Uterus (tissue), 3 donors: ENCODE measurements at regions not wholly inside any gene's neighbourhood (a gene's known extent, or its start where the extent isn't known, plus 50 kb on each side); places are given as distances from the start of the nearest gene placed in this dataset.

Source experiments
- DNase-seq, 2 donors: peaks; one replicate each; pipeline ENCODE4 v3.0.0-alpha.2; 2019 to 2020
- H3K27ac ChIP-seq, 2 donors: fragments of 200-600 bp; sonication (generic); 1 replicate in 1 of 2; 2 replicates in 1 of 2; pipeline ENCODE4 v1.5.1; 2016 to 2018
- H3K27me3 ChIP-seq, 2 donors: fragments of 200-600 bp; sonication (generic); one replicate each; pipeline ENCODE4 v1.5.1; 2018 to 2019; ENCODE audit warnings: control low read depth in 1 of 2
- H3K36me3 ChIP-seq, 2 donors: fragments of 200-600 bp; sonication (generic); one replicate each; pipeline ENCODE4 v1.5.1; 2019; ENCODE audit warnings: control low read depth in 1 of 2
- H3K4me1 ChIP-seq, 2 donors: fragments of 200-600 bp; sonication (generic); one replicate each; pipeline ENCODE4 v1.5.1; 2018 to 2019; ENCODE audit warnings: control low read depth in 1 of 2
- H3K4me3 ChIP-seq, 2 donors: fragments of 200-600 bp; sonication (generic); 1 replicate in 1 of 2; 2 replicates in 1 of 2; pipeline ENCODE4 v1.5.1; 2018 to 2019; ENCODE audit warnings: mild to moderate bottlenecking in 1 of 2
- H3K9me3 ChIP-seq, 2 donors: fragments of 200-600 bp; sonication (generic); one replicate each; pipeline ENCODE4 v1.5.1; 2019; ENCODE audit warnings: control low read depth in 1 of 2
- CTCF ChIP-seq, 4 experiments: fragments of 200-600 bp in 2 of 4; fragments of 450-650 bp in 2 of 4; sonication (generic) in 2 of 4; IDR thresholded peaks; one replicate each; pipeline ENCODE4 v1.5.1; 2016 to 2019; ENCODE audit warnings: antibody characterized with exemption in 4 of 4, mild to moderate bottlenecking in 2 of 4, moderate library complexity in 1 of 4
- POLR2A ChIP-seq, 2 donors: fragments of 450-650 bp; IDR thresholded peaks; one replicate each; pipeline ENCODE4 v1.6.1; 2016; ENCODE audit warnings: antibody characterized with exemption in 2 of 2, mild to moderate bottlenecking in 1 of 2, moderate library complexity in 1 of 2
- intact Hi-C: fragments of 100-400 bp; cut with DNase I; formaldehyde crosslinking; loops from one replicate; pipeline ENCODE4 v1.15.1; 2023; ENCODE audit warnings: low total_unique reads
- donor health status: DM: yes; HTN: yes; CAD: no.

GRCh38 chr19:30174791-30175190 is 197.4 kb upstream of the ZNF536 start:
- intact Hi-C loops, result no loop called here
- DNase-seq, result no peak
- H3K9me3 ChIP-seq, result no peaks in the 10 kb centered on the region
- no peaks in the 10 kb centered on the region for H3K4me1 ChIP-seq
- H3K27ac ChIP-seq, result no peak overlapping the region
- no peaks in the 10 kb centered on the region for H3K36me3 ChIP-seq
- H3K4me3 ChIP-seq, result no peak overlapping the region
- H3K27me3 ChIP-seq, result no peaks in the 10 kb centered on the region
- TF ChIP-seq CTCF (IDR thresholded peaks at IDR 0.05) (no peak), POLR2A (IDR thresholded peaks at IDR 0.05) (no peak)

- H3K27me3 ChIP-seq, result no peaks in the 10 kb centered on the region
- H3K36me3 ChIP-seq, result no peaks in the 10 kb centered on the region
- H3K4me3 ChIP-seq, result no peak overlapping the region
- H3K4me1 ChIP-seq, result no peaks in the 10 kb centered on the region
- TF ChIP-seq CTCF (IDR thresholded peaks at IDR 0.05), result no peak
- intact Hi-C loops, result no loop called here
- no peaks in the 10 kb centered on the region for H3K9me3 ChIP-seq
- DNase-seq, result no peak
- no peak overlapping the region for H3K27ac ChIP-seq
These were observed 196.2 kb upstream of the ZNF536 start for GRCh38 chr19:30175987-30176386.

GRCh38 chr19:30178721-30179402 is 193.3 kb upstream of the ZNF536 start:
- H3K27ac ChIP-seq, result no peak overlapping the region
- no peak overlapping the region for H3K4me3 ChIP-seq
- DNase-seq, result no peak
- no peaks in the 10 kb centered on the region for H3K27me3 ChIP-seq
- H3K4me1 ChIP-seq, result no peaks in the 10 kb centered on the region
- intact Hi-C loops, result no loop called here
- TF ChIP-seq POLR2A (IDR thresholded peaks at IDR 0.05) (no peak), CTCF (IDR thresholded peaks at IDR 0.05) (no peak)
- no peaks in the 10 kb centered on the region for H3K36me3 ChIP-seq
- H3K9me3 ChIP-seq, result peaks cover 0 to 14% of the 10 kb centered on the region in 2 donors

- H3K4me1 ChIP-seq, result no peaks in the 10 kb centered on the region
- H3K27ac ChIP-seq, result no peak overlapping the region
- peaks cover 0 to 22% of the 10 kb centered on the region in 2 donors for H3K9me3 ChIP-seq
- no peaks in the 10 kb centered on the region for H3K27me3 ChIP-seq
- intact Hi-C loops, result no loop called here
- no peaks in the 10 kb centered on the region for H3K36me3 ChIP-seq
- no peak for DNase-seq
- no peak overlapping the region for H3K4me3 ChIP-seq
- TF ChIP-seq POLR2A (IDR thresholded peaks at IDR 0.05) (no peak), CTCF (IDR thresholded peaks at IDR 0.05) (no peak)
These were observed 191.5 kb upstream of the ZNF536 start for GRCh38 chr19:30180691-30181090.

- Histone ChIP-seq H3K4me1 (no peaks in the 10 kb centered on the region), H3K36me3 (no peaks in the 10 kb centered on the region), H3K27me3 (no peaks in the 10 kb centered on the region), H3K4me3 (no peak overlapping the region), H3K27ac (no peak overlapping the region), H3K9me3 (peaks cover 0 to 26% of the 10 kb centered on the region in 2 donors)
- intact Hi-C loops, result no loop called here
- no peak for DNase-seq
- TF ChIP-seq CTCF (IDR thresholded peaks at IDR 0.05) (no peak), POLR2A (IDR thresholded peaks at IDR 0.05) (no peak)
These were observed 188.2 kb upstream of the ZNF536 start for GRCh38 chr19:30183807-30184490.
